BLaER1 treated with 17β-estradiol and CSF1 and Interleukin-3, amounts not matched to agents 10 nM and 100 nM (cell line): ENCODE measurements at regions not wholly inside any gene's neighbourhood (a gene's known extent, or its start where the extent isn't known, plus 50 kb on each side); places are given as distances from the start of the nearest gene placed in this dataset.

Experiments used
- H3K27ac ChIP-seq, 11 experiments: shearing (Covaris generic); formaldehyde crosslinking; 2 replicates each; pipeline ENCODE4 v1.8.1; 2022
- H3K27me3 ChIP-seq, 11 experiments: shearing (Covaris generic); formaldehyde crosslinking; 2 replicates each; pipeline ENCODE4 v1.8.1; 2022
- H3K36me3 ChIP-seq, 11 experiments: shearing (Covaris generic); formaldehyde crosslinking; 2 replicates each; pipeline ENCODE4 v1.8.1; 2022
- H3K4me1 ChIP-seq, 10 experiments: shearing (Covaris generic); formaldehyde crosslinking; 2 replicates each; pipeline ENCODE4 v1.8.1; 2022
- H3K4me2 ChIP-seq, 11 experiments: shearing (Covaris generic); formaldehyde crosslinking; 2 replicates each; pipeline ENCODE4 v1.8.1; 2022
- H3K4me3 ChIP-seq, 10 experiments: shearing (Covaris generic); formaldehyde crosslinking; 2 replicates each; pipeline ENCODE4 v1.8.1; 2022
- H3K9ac ChIP-seq, 11 experiments: shearing (Covaris generic); formaldehyde crosslinking; 2 replicates each; pipeline ENCODE4 v1.8.1; 2022
- H3K9me3 ChIP-seq, 11 experiments: shearing (Covaris generic); formaldehyde crosslinking; replicated peaks in 1 of 11; 2 replicates each; pipeline ENCODE4 v1.8.1; 2022
- H4K20me1 ChIP-seq, 11 experiments: shearing (Covaris generic); formaldehyde crosslinking; 2 replicates each; pipeline ENCODE4 v1.8.1; 2022
- Cebpa-rat ChIP-seq, 11 experiments: shearing (Covaris generic); IDR thresholded peaks; 2 replicates each; pipeline ENCODE4 v1.8.1; 2022

DNA sequence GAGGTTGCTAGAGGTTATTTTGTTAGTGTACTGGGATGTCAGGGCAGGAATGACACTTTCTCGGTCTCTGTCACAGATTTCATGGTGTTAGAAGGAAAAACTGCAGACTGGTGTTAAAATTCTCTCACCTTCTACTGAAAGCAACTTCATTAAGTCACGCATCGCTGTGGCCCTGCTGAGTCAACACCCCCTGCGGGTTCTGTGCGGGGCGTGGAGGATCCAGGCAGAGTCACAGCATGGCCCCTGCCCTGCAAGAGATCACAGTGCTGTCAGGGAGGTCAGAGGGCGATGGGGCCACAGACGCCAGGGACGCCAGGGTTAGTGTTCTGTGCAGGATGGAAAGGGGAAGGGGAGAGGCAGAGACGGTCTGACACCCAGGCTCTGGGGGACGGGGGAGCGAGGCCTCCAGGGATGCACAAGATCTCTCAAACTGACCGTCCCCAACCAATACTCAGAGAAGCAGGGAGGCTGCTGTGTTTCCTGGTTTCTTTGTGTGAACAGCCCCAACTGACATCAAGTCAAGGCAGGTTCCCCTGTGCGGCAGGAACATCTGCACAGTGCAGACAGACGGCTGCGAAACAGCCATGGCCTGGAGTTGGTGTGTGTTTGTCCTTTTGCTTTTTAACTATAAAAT, 354.9 kb upstream of the SALL3 start:
- Histone ChIP-seq H3K27ac (peak overlapping the region in 8 of 11 experiments; percentile 21 to 66 (median 44); a peak in 9 of 22 replicates), H3K9me3 (peaks cover 0 to 6% (median 0%) of the 10 kb centered on the region in 11 experiments; a peak in 1 of 22 replicates), H3K27me3 (peaks cover 0 to 19% (median 0%) of the 10 kb centered on the region in 11 experiments; a peak in 1 of 22 replicates), H3K36me3 (no peaks in the 10 kb centered on the region), H3K9ac (peak overlapping the region in 6 of 11 experiments; percentile 6 to 46 (median 35); a peak in 9 of 22 replicates), H3K4me3 (no peak overlapping the region), H4K20me1 (no peaks in the 10 kb centered on the region), H3K4me2 (peak overlapping the region; percentile 76 to 93 (median 87)), H3K4me1 (peaks cover 29 to 66% (median 57%) of the 10 kb centered on the region in 10 experiments)
- TF ChIP-seq Cebpa-rat (IDR thresholded peaks at IDR 0.05), result no peak

DNA sequence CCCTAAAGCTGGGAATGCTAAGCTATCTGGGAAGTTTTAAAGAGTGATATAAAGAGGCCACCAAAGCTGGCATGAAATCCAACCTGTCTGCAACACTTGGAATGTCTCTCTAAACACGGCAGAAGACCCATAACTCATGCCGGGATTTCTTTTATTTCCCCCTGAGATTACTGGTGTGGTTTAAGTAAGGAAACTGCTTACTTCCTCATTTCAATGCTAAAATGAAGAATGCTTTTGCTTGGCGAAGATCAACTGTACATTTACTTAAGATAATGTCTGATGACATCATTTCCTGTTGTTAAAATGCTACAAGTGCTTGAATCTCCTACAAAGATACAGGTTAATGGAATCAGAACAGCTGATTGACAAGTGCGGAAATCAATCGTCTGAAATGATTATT, 353.8 kb upstream of the SALL3 start:
- Histone ChIP-seq H3K9me3 (peaks cover 0 to 6% (median 0%) of the 10 kb centered on the region in 11 experiments; a peak in 1 of 22 replicates), H3K9ac (peak overlapping the region in 5 of 11 experiments; percentile 12 to 49 (median 39); a peak in 4 of 22 replicates), H3K27me3 (peaks cover 0 to 19% (median 0%) of the 10 kb centered on the region in 11 experiments; a peak in 1 of 22 replicates), H3K4me3 (peak overlapping the region in 5 of 10 experiments; percentile 1 to 41 (median 7); a peak in 4 of 20 replicates), H3K4me1 (peaks cover 27 to 68% (median 55%) of the 10 kb centered on the region in 10 experiments), H3K27ac (peak overlapping the region in 10 of 11 experiments; percentile 26 to 66 (median 50); a peak in 17 of 22 replicates), H3K4me2 (peak overlapping the region; percentile 76 to 93 (median 87)), H3K36me3 (no peaks in the 10 kb centered on the region), H4K20me1 (no peaks in the 10 kb centered on the region)
- no peak for TF ChIP-seq Cebpa-rat (IDR thresholded peaks at IDR 0.05)

GRCh38 chr18:78627551-78628346, 351.9 kb upstream of the SALL3 start:
- Histone ChIP-seq H3K27me3 (peaks cover 0 to 19% (median 0%) of the 10 kb centered on the region in 11 experiments; a peak in 1 of 22 replicates), H3K27ac (peak overlapping the region in 5 of 11 experiments; percentile 5 to 23 (median 8); a peak in 2 of 22 replicates), H4K20me1 (no peaks in the 10 kb centered on the region), H3K36me3 (no peaks in the 10 kb centered on the region), H3K4me1 (peaks cover 37 to 70% (median 63%) of the 10 kb centered on the region in 10 experiments), H3K4me2 (peak overlapping the region in 9 of 11 experiments; percentile 20 to 93 (median 72); a peak in 18 of 22 replicates), H3K9me3 (no peaks in the 10 kb centered on the region; a peak in 1 of 22 replicates), H3K4me3 (no peak overlapping the region), H3K9ac (peak overlapping the region in 3 of 11 experiments; percentile 15 to 35 (median 21); a peak in 3 of 22 replicates)
- TF ChIP-seq Cebpa-rat (IDR thresholded peaks at IDR 0.05), result no peak

DNA sequence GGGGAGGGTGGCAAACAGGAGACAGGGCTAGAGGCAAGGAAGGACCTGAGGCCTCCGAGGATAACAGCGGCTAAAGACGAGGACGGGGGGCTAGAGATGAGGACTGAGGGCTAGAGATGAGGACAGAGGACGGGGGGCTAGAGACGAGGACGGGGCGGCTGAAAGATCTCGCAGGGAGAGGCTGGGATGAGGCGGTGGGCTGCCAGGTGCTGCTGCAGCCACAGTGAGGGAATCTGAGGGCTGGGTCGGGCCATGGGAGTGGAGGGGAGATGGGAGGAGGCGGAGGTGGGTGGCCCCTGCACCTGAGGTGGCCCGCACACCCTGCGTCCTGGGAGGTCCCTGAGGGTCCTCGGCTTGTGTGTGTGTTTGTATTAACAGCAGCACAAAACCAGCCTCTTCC, 350.2 kb upstream of the SALL3 start:
- Histone ChIP-seq H3K36me3 (no peaks in the 10 kb centered on the region), H3K9me3 (peaks cover 0 to 6% (median 0%) of the 10 kb centered on the region in 11 experiments; a peak in 5 of 22 replicates), H3K27me3 (peaks cover 0 to 18% (median 0%) of the 10 kb centered on the region in 11 experiments; a peak in 1 of 22 replicates), H4K20me1 (no peaks in the 10 kb centered on the region), H3K4me1 (peaks cover 42 to 71% (median 60%) of the 10 kb centered on the region in 10 experiments), H3K4me3 (no peak overlapping the region), H3K27ac (no peak overlapping the region), H3K9ac (no peak overlapping the region), H3K4me2 (no peak overlapping the region)
- TF ChIP-seq Cebpa-rat (IDR thresholded peaks at IDR 0.05), result no peak

DNA sequence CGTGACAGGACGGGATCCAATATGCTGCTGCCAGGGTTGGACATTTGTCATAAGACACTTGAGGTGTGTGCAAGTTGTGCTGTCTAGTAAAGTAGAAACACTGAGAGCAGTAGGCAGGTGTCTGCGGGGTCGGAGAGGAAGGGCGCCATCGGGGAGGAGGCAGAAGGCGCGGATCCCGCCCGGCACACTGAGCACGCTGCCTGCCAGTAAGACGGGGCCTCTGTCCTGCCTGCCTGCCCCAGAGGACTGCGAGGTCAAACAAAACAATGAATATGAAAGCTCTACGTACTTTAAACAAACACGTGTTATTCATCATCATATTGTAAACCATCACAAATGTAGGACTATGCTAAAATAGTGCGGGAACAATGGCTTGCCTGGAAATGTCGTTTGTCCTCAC, 349.3 kb upstream of the SALL3 start:
- Histone ChIP-seq H3K27ac (no peak overlapping the region), H3K4me2 (0 out of 22 replicates have a peak overlapping the region, but pooled peaks of 1 of the 11 experiments have one; percentile 17), H3K4me1 (peaks cover 41 to 66% (median 56%) of the 10 kb centered on the region in 10 experiments), H3K4me3 (no peak overlapping the region), H4K20me1 (no peaks in the 10 kb centered on the region), H3K9me3 (peaks cover 0 to 13% (median 0%) of the 10 kb centered on the region in 11 experiments; a peak in 5 of 22 replicates), H3K36me3 (no peaks in the 10 kb centered on the region), H3K9ac (no peak overlapping the region), H3K27me3 (peaks cover 0 to 8% (median 0%) of the 10 kb centered on the region in 11 experiments; a peak in 1 of 22 replicates)
- TF ChIP-seq Cebpa-rat (IDR thresholded peaks at IDR 0.05), result no peak

GRCh38 chr18:78630981-78631510, 348.6 kb upstream of the SALL3 start:
- Histone ChIP-seq H3K9me3 (peaks cover 0 to 13% (median 0%) of the 10 kb centered on the region in 11 experiments; a peak in 5 of 22 replicates), H3K9ac (no peak overlapping the region), H3K27ac (peak overlapping the region in 3 of 11 experiments; percentile 45 to 65 (median 55); a peak in 4 of 22 replicates), H3K36me3 (no peaks in the 10 kb centered on the region), H3K4me1 (peaks cover 34 to 62% (median 50%) of the 10 kb centered on the region in 10 experiments), H3K4me2 (no peak overlapping the region), H4K20me1 (no peaks in the 10 kb centered on the region), H3K27me3 (peaks cover 0 to 7% (median 0%) of the 10 kb centered on the region in 11 experiments; a peak in 1 of 22 replicates), H3K4me3 (no peak overlapping the region)
- no peak for TF ChIP-seq Cebpa-rat (IDR thresholded peaks at IDR 0.05)

- Histone ChIP-seq H3K27me3 (peaks cover 0 to 7% (median 0%) of the 10 kb centered on the region in 11 experiments; a peak in 1 of 22 replicates), H3K4me3 (no peak overlapping the region), H3K4me1 (peaks cover 24 to 52% (median 39%) of the 10 kb centered on the region in 10 experiments), H3K9ac (no peak overlapping the region), H3K27ac (peak overlapping the region in 10 of 11 experiments; percentile 0 to 66 (median 34); a peak in 14 of 22 replicates), H4K20me1 (no peaks in the 10 kb centered on the region), H3K36me3 (no peaks in the 10 kb centered on the region), H3K9me3 (peaks cover 0 to 13% (median 0%) of the 10 kb centered on the region in 11 experiments; a peak in 5 of 22 replicates), H3K4me2 (peak overlapping the region in 5 of 11 experiments; percentile 24 to 56 (median 44); a peak in 10 of 22 replicates)
- peak in 7 of 11 experiments; percentile 26 to 79 (median 56); a peak in 8 of 22 replicates for TF ChIP-seq Cebpa-rat (IDR thresholded peaks at IDR 0.05)
Measured at GRCh38 chr18:78632111-78632541, 347.5 kb upstream of the SALL3 start.
